HG02763 (cell line): ENCODE measurements at regions not wholly inside any gene's neighbourhood (a gene's known extent, or its start where the extent isn't known, plus 50 kb on each side); places are given as distances from the start of the nearest gene placed in this dataset.

Experiments
- ATAC-seq: cut with Tn5 transposase; IDR thresholded peaks from one replicate; pipeline ENCODE4 v1.9.1; 2021; ENCODE audit warnings: mild to moderate bottlenecking, moderate library complexity; ENCODE audit not compliant: unreplicated experiment

- ATAC-seq = no peak
Measured at GRCh38 chr3:30162579-30162978, 443.8 kb upstream of the TGFBR2 start.

DNA sequence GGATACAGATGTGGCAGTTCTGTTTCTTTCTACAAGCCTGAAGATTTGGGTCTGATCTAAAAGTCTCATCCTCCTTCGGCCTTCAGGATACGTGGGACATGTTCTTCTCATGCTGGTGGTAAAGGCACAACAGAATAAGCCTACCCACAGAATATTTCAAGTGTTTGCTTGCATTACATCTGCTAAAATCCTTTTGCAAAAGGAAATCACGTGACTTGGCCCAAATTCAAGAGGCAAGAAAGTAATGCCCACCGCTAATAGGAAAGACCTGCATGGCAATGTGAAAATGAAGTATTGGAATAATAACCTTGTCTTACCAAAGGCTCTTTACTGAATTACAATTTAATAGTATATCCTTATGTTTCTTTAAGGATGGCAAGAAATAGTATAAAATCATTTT lies 439.9 kb upstream of the TGFBR2 start:
- ATAC-seq = no peak

DNA sequence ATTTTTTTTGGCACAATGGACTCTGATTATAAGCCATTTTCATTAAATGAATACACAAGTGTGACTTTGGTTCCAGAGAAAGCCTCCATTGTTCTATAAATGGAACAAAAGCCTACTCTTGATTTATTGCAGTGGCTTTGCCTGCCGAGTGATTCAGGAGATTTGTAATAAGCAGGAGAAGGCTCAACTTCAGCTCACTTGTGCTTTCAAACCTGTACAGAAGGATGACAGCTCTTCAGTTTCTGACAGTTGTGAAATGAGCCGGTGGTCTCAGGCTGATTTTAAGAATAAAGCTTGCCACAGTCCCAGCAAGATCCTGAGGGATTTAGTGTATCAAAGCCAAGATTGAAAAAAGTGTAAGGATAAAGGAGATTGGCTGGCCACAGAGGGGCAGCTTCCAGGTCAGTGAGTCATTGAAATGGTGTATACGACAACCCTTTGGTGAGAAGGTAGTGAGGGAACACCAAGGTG lies 438.8 kb upstream of the TGFBR2 start:
- ATAC-seq = no peak

GRCh38 chr3:30169487-30169886 lies 436.9 kb upstream of the TGFBR2 start:
- no peak for ATAC-seq

GRCh38 chr3:30170681-30171438 lies 435.5 kb upstream of the TGFBR2 start:
- no peak for ATAC-seq

GRCh38 chr3:30174357-30174756 lies 432.0 kb upstream of the TGFBR2 start:
- ATAC-seq = no peak

- ATAC-seq = no peak
Measured at GRCh38 chr3:30180310-30181177, 425.9 kb upstream of the TGFBR2 start.

DNA sequence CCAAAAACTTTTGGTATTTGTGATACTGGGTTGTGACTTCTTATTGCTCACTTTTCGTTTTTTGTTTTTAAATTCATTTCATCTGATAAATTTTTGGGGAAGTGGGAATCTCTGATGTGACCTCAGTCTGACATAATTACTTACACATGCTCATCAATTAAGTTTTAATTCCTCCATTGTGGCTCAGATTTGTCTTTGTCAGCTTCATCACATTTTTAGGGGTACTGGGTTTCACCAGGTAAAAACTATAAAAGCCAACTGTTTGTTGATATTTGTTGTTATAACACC lies 425.3 kb upstream of the TGFBR2 start:
- ATAC-seq = no peak

- no peak for ATAC-seq
Measured at GRCh38 chr3:30181581-30181980, 424.8 kb upstream of the TGFBR2 start.

DNA sequence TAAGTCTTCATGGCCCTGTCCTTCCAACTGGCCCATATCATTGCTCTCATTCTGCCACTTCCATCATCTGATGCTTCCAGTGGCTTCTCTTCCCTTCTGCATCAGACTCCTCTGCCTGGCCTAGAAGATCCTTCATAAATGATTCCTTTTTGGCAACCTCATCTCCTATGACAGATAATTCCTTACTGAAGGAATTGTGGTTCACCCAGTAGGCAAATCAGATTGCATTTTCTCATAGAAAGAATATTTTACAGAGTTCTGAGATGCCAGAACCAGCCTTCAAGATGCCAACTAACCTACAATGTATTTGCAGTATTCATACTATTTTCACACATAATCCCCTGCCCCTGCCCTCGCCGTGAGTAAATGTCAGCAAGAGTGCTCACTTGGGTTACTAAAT lies 423.0 kb upstream of the TGFBR2 start:
- no peak for ATAC-seq

DNA sequence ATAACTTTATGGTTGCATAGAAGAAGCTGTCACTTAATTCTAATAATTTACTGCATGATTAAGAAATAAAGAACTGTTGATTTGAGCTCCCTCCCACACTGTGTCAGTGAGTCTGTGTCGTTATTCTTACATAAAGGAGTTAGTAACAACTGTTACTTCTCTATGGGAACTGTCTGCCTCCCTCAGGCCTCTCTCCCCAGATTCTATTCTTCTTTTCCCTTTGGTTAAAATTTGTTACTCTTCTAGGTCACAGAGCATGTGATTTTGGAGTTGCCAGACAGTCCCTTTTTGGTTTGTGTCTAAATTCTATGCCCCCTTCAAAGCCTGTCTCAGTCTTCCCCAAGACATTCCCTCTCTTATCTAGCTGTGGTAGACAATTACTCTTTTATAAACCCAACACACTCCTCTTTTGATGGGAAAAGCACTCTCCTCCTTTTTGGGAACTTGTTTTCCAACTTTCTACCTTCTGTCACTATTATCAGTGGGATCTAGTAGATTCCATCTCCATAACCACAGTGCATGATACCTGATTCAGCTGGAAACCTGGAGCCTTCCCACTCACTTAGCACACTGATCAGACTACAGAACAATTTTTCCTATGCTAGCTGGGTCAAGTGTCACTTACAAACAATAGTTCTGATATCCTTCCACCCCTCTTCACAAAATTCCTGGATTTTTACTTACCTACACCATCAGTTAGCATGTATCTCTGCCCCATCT lies 422.1 kb upstream of the TGFBR2 start:
- ATAC-seq = no peak

DNA sequence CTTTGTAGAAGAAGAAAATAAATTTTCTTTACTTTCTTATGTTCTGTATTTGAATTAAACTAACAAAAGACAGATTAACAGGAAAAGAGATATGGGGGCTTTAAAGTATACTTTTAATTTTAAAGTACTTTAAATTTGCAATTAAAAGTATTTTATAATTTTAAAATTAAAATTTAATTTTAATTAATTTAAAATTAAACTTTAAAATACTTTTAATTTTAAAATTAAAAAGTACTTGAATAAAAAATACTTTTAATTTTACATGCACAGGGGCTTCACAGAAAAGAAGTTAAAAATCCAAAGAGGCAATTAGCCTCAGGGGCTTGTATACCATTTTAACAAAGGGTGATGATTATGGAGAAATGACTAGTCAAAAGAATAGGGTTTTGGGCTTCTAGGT lies 420.5 kb upstream of the TGFBR2 start:
- ATAC-seq = no peak

DNA sequence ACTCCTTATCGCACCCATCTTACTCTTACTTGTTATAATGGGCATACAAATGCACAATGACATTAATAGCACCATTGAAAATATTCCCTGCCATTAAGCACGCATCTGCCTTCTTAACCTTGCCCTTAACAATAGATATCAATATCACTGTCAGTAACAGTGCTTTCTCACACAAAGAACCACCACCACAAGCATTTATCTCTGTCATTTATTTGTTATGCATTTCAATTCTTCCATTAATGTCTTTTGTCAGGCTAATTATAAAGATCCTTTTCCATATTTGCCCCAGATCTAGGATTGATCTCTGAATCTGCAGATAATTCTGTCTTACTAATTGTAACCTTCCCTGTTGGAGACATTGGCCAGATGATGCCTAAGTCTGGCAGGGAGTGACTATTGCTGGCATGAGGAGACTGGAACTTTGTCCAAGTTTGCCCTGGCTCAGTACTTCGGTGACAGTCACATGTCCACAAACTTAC lies 419.6 kb upstream of the TGFBR2 start:
- no peak for ATAC-seq

GRCh38 chr3:30187366-30187765 lies 419.0 kb upstream of the TGFBR2 start:
- ATAC-seq = no peak

- ATAC-seq = no peak
Measured at GRCh38 chr3:30188713-30189112, 417.7 kb upstream of the TGFBR2 start.

DNA sequence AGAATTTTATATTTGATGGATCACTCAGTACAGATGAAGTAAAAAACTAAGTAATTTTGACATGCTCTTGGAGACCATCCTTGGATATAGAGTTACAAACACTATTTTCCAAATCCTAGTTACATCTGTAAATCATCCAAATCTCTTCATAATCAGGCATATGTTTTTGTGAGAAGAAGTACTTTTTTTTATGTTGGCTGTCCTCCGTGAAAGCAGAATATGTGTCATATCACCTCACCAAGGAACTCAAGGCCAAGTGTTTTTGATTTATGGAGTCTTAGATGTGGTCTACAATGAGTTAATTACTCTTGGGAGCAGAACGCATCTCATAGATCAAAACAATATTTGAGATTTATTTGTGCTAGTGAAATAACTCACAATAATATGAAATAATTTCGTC lies 416.5 kb upstream of the TGFBR2 start:
- ATAC-seq = no peak

DNA sequence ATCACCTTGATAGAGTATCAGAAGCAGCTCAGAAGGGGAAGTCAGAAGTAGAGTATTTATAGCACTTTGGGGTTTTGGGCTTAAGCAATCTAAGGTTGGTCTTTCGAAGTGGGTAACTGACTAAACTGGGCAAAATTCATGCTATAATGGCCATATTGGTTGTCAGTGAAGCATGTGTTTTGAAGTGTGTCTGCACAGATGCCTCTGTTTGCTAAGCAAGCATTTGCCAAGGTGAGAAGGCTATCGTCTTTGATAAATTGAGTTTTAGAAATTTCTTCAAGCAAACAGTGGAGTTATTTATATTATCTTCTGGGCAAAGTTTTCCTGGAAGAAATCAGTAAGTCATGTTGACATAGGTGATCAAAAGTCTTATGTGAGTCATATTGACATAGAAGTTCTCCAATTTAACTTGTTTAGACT lies 412.8 kb upstream of the TGFBR2 start:
- ATAC-seq = no peak

DNA sequence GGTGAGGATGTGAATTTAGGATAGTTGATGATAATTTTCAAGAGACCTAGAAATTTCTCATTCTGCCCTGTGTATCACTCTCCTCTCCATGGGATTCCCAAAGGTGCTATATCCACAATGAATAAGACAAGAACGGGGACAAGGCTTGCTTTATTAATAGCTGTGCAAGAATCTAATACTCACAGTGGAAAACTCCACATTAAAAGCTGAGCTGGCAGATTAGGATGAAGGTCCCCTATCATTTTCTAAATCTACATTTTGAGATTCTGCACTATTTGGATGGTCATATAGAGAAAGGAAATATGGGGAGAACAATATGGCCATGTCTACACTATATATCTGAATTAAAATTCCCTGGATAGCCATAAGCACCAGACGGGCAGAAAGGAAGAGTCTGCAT lies 411.0 kb upstream of the TGFBR2 start:
- ATAC-seq = no peak

- ATAC-seq = no peak
Measured at GRCh38 chr3:30198162-30198561, 408.2 kb upstream of the TGFBR2 start.

- ATAC-seq = no peak
Measured at GRCh38 chr3:30199096-30199759, 407.2 kb upstream of the TGFBR2 start.

- ATAC-seq = no peak
Measured at GRCh38 chr3:30199855-30200254, 406.5 kb upstream of the TGFBR2 start.
